ENCODE measurements at regions not wholly inside any gene's neighbourhood (a gene's known extent, or its start where the extent isn't known, plus 50 kb on each side); places are given as distances from the start of the nearest gene placed in this dataset.

DNA sequence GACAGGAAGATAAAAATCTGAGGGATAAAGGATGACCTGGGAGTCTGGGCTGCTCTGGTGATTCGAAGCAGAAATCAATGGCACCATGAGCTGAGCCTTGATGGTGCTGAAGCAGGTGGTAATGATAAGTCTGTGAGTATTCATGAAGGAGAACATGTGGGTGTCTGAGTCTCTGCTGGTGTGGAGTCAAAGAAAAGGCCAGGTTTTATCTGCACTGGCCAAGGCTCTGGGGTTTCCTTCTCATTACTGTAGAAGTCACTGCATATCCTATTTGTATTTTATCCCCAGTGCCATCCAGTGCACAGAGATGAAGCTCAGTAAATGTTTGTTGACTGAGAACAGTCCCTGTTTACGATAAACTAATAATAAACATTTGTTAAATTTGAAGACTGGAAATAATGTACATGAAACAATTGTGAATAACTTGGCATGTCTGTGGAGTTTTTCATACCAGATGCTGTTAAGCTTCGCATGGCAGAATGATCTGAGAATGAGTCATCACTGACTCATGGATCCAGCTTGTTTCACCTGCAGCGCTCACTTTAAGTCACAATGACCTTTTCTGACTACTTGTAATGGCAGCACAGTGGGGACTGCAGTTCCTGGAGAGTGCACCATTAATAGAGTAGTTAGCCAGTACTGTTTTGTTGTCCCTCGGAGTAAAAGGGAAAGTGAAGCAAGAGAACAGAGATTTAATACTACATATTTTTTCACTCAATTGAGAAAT is 538.5 kb downstream of the HTR7 start:
- peak; percentile 75 for ATAC-seq (ENCODE audit: low FRiP score)
- TF ChIP-seq, protein P1, sequence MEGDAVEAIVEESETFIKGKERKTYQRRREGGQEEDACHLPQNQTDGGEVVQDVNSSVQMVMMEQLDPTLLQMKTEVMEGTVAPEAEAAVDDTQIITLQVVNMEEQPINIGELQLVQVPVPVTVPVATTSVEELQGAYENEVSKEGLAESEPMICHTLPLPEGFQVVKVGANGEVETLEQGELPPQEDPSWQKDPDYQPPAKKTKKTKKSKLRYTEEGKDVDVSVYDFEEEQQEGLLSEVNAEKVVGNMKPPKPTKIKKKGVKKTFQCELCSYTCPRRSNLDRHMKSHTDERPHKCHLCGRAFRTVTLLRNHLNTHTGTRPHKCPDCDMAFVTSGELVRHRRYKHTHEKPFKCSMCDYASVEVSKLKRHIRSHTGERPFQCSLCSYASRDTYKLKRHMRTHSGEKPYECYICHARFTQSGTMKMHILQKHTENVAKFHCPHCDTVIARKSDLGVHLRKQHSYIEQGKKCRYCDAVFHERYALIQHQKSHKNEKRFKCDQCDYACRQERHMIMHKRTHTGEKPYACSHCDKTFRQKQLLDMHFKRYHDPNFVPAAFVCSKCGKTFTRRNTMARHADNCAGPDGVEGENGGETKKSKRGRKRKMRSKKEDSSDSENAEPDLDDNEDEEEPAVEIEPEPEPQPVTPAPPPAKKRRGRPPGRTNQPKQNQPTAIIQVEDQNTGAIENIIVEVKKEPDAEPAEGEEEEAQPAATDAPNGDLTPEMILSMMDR (IDR thresholded peaks at IDR 0.05): no peak
- DNase-seq (ENCODE audit: low spot score): no peak

DNA sequence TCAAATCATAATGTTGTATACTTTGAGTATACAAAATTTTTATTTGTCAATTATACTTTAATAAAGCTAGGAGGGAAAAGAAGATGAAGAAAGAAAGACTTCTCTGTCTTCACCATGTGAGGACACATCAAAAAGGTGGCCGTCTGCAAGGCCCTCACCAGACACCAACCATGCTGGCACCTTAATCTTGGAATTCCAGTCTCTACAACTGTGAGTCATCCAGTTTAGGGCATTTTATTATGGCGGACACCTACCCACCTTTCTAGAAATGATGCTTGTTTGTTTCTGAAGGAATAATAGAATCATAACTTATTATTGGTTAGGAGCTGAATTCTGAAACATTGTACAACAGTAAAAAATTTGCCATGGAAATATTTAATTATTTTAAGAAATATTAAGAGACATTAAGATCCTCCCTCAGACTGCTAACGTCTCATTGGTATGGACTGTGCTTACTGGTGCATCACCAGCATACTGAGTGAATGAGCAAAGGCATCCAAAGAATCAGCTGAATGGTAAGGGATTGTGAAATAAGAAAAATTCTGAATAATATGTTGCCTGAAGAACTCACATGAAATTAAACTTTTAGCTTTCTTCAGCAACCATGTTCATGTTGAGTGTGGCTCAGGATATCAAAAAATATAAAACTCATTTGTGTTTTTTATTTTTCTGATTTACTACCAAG is 536.6 kb downstream of the HTR7 start:
- ATAC-seq (ENCODE audit: low FRiP score) (peak; percentile 62), DNase-seq (ENCODE audit: low spot score) (no peak)
- TF ChIP-seq, protein P1 (IDR thresholded peaks at IDR 0.05): no peak

DNA sequence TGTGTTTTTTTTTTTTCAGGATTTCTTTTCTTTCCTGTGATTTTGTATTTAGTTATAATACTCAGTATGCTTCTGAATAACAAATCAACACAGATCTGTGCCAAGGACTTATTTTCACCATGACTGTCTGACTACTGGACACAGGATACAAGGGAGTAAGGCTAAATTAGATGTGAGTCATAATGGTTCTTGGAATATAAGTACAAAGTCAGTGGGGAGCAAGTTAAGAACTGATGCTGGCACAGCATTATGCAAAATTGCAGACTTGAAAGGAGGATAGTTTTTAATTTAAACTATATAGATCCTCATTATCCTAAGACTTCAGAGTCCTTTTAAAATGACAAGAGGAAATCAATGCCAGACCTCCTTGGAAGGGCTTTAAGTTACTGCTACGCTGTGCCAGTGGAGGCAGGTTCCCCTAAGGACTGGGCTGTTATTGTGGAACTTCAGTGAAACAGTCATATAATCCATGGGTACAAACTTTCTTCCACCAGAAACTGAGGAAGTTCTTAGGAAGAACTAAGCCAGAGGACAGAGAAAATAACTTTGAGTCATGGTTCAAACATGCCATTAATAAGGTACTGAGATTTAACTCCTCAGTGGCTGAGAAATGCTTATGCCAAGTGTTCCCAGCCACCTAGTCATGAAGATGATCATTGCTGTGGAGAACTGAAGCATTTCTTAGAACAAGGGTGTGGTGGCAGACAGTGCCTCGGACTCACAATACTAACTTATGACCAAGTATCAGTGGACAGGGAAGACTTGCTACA is 531.2 kb downstream of the HTR7 start:
- peak; percentile 70 for ATAC-seq (ENCODE audit: low FRiP score)
- TF ChIP-seq, protein P1 (IDR thresholded peaks at IDR 0.05): no peak
- no peak for DNase-seq (ENCODE audit: low spot score)

DNA sequence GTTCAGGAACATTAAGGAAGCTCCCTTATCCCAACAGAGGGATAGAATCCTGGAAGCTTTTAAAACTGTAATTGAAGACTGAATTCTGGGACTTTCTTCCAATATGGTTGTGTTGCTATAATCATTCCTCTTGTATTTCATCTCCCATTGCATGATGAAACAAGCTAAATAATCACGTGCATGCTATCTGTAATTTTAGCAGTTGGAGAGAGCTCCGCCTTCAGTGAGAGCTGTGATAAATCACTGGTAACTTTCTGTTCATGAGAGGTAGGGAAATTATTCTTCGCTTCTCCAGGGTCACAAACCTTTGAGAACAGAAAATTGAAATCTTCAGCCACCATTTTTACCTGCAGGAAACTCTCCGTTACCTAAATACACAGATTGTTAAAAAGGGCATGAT is 530.2 kb downstream of the HTR7 start:
- no peak for ATAC-seq (ENCODE audit: low FRiP score)
- DNase-seq (ENCODE audit: low spot score): no peak
- TF ChIP-seq, protein P1 (IDR thresholded peaks at IDR 0.05): no peak

DNA sequence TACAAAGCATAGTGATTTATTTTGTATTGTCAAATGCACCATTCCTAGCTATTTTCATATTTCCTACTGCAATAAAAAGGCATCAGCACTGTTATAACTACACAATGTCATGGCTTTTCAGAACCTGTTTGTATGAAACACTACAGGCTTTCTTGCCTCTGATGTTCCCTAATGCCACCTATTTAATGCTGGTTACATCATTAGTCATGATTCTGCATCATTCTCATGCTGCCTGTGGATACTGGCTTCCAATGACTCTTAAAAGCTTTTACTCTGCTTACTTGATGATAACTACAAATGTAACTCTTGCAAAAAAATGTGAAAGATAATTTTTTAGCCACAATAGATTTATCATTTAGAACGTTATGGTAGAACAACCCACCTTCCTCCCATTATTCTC is 529.4 kb downstream of the HTR7 start:
- ATAC-seq (ENCODE audit: low FRiP score) (no peak), DNase-seq (ENCODE audit: low spot score) (no peak)
- TF ChIP-seq, protein P1 (IDR thresholded peaks at IDR 0.05): no peak

DNA sequence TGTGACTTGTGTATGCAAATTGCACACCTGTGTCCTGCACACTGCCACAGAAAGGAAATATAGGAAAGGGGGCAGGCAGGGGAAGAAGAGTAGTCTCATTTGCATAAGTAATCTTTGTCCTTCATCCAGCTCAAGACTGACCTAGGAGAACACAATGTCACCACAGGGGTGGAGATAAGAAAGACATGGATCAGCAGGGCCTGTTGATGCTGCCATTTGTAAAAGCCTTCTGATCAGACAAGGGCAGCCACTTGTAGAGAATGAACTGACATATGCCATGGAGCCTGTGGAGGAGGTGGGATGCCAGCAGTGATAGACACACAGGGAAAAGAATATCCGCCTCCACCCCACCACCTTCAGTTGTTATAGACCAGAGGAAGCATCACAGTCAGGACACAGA is 528.9 kb downstream of the HTR7 start:
- no peak for DNase-seq (ENCODE audit: low spot score)
- TF ChIP-seq, protein P1 (IDR thresholded peaks at IDR 0.05): no peak
- ATAC-seq (ENCODE audit: low FRiP score): no peak

Measured in omental fat pad (tissue), 3 donors.